SK-N-SH treated with all-trans-retinoic acid at 6 μM for 48 hours (cell line): ENCODE measurements at regions not wholly inside any gene's neighbourhood (a gene's known extent, or its start where the extent isn't known, plus 50 kb on each side); places are given as distances from the start of the nearest gene placed in this dataset.

Experiments used
- ARNTL ChIP-seq: fragments of 450-650 bp; formaldehyde crosslinking; IDR thresholded peaks from 2 replicates; pipeline ENCODE4 v1.5.0; 2020; ENCODE audit warnings: low read depth, mild to moderate bottlenecking, moderate library complexity, borderline replicate concordance
- CSRNP3 ChIP-seq: fragments of 250-450 bp; sonication (Bioruptor Pico); IDR thresholded peaks from 2 replicates; pipeline ENCODE4 v1.5.1; 2021; ENCODE audit warnings: mild to moderate bottlenecking, moderate library complexity
- ISL1 ChIP-seq: fragments of 250-450 bp; sonication (Bioruptor Pico); IDR thresholded peaks from 2 replicates; pipeline ENCODE4 v2.1.2; 2022; ENCODE audit warnings: mild to moderate bottlenecking, moderate library complexity
- OSR1 ChIP-seq: fragments of 250-450 bp; sonication (Bioruptor Pico); IDR thresholded peaks from 2 replicates; pipeline ENCODE4 v1.8.0; 2022; ENCODE audit warnings: moderate library complexity, mild to moderate bottlenecking, inconsistent platforms
- PATZ1 ChIP-seq: fragments of 250-450 bp; sonication (Bioruptor Pico); IDR thresholded peaks from 2 replicates; pipeline ENCODE4 v1.8.0; 2020; ENCODE audit warnings: mild to moderate bottlenecking, moderate library complexity, borderline replicate concordance
- TSHZ2 ChIP-seq: fragments of 250-450 bp; sonication (Bioruptor Pico); IDR thresholded peaks from 2 replicates; pipeline ENCODE4 v1.5.0; 2020; ENCODE audit warnings: mild to moderate bottlenecking, moderate library complexity
- ZC3H10 ChIP-seq: fragments of 250-450 bp; sonication (Bioruptor Pico); IDR thresholded peaks from 2 replicates; pipeline ENCODE4 v1.5.1; 2021; ENCODE audit warnings: mild to moderate bottlenecking, moderate library complexity
- ZFP3 ChIP-seq: fragments of 250-450 bp; sonication (Bioruptor Pico); IDR thresholded peaks from 2 replicates; pipeline ENCODE4 v1.5.0; 2020; ENCODE audit warnings: mild to moderate bottlenecking, moderate library complexity
- ZNF70 ChIP-seq: fragments of 450-650 bp; formaldehyde crosslinking; IDR thresholded peaks from 2 replicates; pipeline ENCODE4 v1.5.0; 2020; ENCODE audit warnings: mild to moderate bottlenecking, moderate library complexity

GRCh38 chr16:8247993-8248392 lies 342.3 kb downstream of the TMEM114 start:
- TF ChIP-seq ZFP3 (CRISPR knock-in tag) (no peak), ZC3H10 (no peak), CSRNP3 (CRISPR knock-in tag) (no peak), ZNF70 (CRISPR knock-in tag) (no peak), ARNTL (CRISPR knock-in tag) (no peak), TSHZ2 (no peak), PATZ1 (CRISPR knock-in tag) (no peak), ISL1 (no peak), OSR1 (CRISPR knock-in tag) (no peak)
